OCI-M2 (cell line): ENCODE measurements at regions not wholly inside any gene's neighbourhood (a gene's known extent, or its start where the extent isn't known, plus 50 kb on each side); places are given as distances from the start of the nearest gene placed in this dataset.

Experiments used
- DNase-seq: peaks from one replicate; lab custom pipeline; 2025; ENCODE audit not compliant: unreplicated experiment; lab: John Stamatoyannopoulos, UW

GRCh38 chr1:93815366-93816110 is 63.5 kb downstream of the DNTTIP2 start:
- no peak for DNase-seq

GRCh38 chr1:93814795-93815340 is 64.1 kb downstream of the DNTTIP2 start:
- DNase-seq = no peak

- peak; percentile 34 for DNase-seq
Observed at GRCh38 chr1:93814059-93814794, 64.8 kb downstream of the DNTTIP2 start.

- no peak for DNase-seq
Observed at GRCh38 chr1:93813076-93813475, 65.9 kb downstream of the DNTTIP2 start.

- DNase-seq = no peak
Observed at GRCh38 chr1:93811326-93812065, 67.5 kb downstream of the DNTTIP2 start.

- no peak for DNase-seq
Observed at GRCh38 chr1:93810316-93810715, 68.7 kb downstream of the DNTTIP2 start.

GRCh38 chr1:93808871-93809270 is 70.1 kb downstream of the DNTTIP2 start:
- no peak for DNase-seq

- no peak for DNase-seq
Observed at GRCh38 chr1:93807311-93807930, 71.6 kb downstream of the DNTTIP2 start.

- DNase-seq = no peak
Observed at GRCh38 chr1:93805027-93805610, 73.9 kb downstream of the DNTTIP2 start.

- no peak for DNase-seq
Observed at GRCh38 chr1:93804412-93804811, 74.6 kb downstream of the DNTTIP2 start.

GRCh38 chr1:93801471-93801870 is 77.5 kb downstream of the DNTTIP2 start:
- DNase-seq = no peak

- DNase-seq = no peak
Observed at GRCh38 chr1:93800856-93801255, 78.2 kb downstream of the DNTTIP2 start.

- DNase-seq = no peak
Observed at GRCh38 chr1:93798291-93798690, 80.7 kb downstream of the DNTTIP2 start.

GRCh38 chr1:93784538-93784937 is 94.5 kb downstream of the DNTTIP2 start:
- no peak for DNase-seq

GRCh38 chr1:93783876-93784275 is 95.1 kb downstream of the DNTTIP2 start:
- no peak for DNase-seq

GRCh38 chr1:93779540-93780165 is 98.0 kb upstream of the BCAR3 start:
- no peak for DNase-seq

- no peak for DNase-seq
Observed at GRCh38 chr1:93778457-93778856, 96.8 kb upstream of the BCAR3 start.

- DNase-seq = no peak
Observed at GRCh38 chr1:93777255-93777654, 95.6 kb upstream of the BCAR3 start.

- DNase-seq = no peak
Observed at GRCh38 chr1:93776728-93777127, 95.1 kb upstream of the BCAR3 start.

GRCh38 chr1:93775224-93775623 is 93.6 kb upstream of the BCAR3 start:
- DNase-seq = no peak
